ENCODE measurements at regions not wholly inside any gene's neighbourhood (a gene's known extent, or its start where the extent isn't known, plus 50 kb on each side); places are given as distances from the start of the nearest gene placed in this dataset.

- Histone ChIP-seq H4K20me1 (ENCODE audit: insufficient read depth, low read length) (no peaks in the 10 kb centered on the region), H2BK120ac (ENCODE audit: low read depth, low read length) (no peak overlapping the region), H3K9me3 (ENCODE audit: control insufficient read depth, insufficient read depth, low read length) (peaks cover 7% of the 10 kb centered on the region; the same call in 1 of the 2 replicates), H4K8ac (ENCODE audit: low read depth in 2 of 2, low read length in 2 of 2) (no peak overlapping the region), H3K18ac (ENCODE audit: low read depth, low read length) (no peak overlapping the region), H2AK5ac (ENCODE audit: low read depth, low read length) (no peak overlapping the region), H4K91ac (ENCODE audit: insufficient read depth, low read depth, low read length) (no peak overlapping the region), H4K5ac (ENCODE audit: low read depth, low read length) (no peak overlapping the region), H2AFZ (replicated peaks; ENCODE audit: low read length, poor library complexity) (no peak overlapping the region), H3K4me2 (ENCODE audit: low read depth, low read length) (no peak overlapping the region), H3K56ac (ENCODE audit: extremely low read depth, insufficient read depth, low read length) (no peak overlapping the region), H3K9me1 (ENCODE audit: insufficient read depth, low read length) (no peaks in the 10 kb centered on the region), H2BK5ac (ENCODE audit: low read depth, low read length, poor library complexity, severe bottlenecking) (no peak overlapping the region), H3K79me1 (ENCODE audit: low read depth in 1 of 2, low read length in 2 of 2) (no peaks in the 10 kb centered on the region), H3K23ac (ENCODE audit: low read depth, low read length) (no peak overlapping the region), H2BK15ac (ENCODE audit: low read depth, low read length) (no peak overlapping the region), H3K36me3 (ENCODE audit: control insufficient read depth, insufficient read depth, low read length) (no peaks in the 10 kb centered on the region), H3K4me1 (ENCODE audit: control insufficient read depth, insufficient read depth, low read length) (no peaks in the 10 kb centered on the region), H3K4ac (ENCODE audit: low read depth, low read length) (no peak overlapping the region), H3K14ac (replicated peaks; ENCODE audit: low read depth, low read length) (no peak overlapping the region), H3K9ac (ENCODE audit: low read depth, low read length) (no peak overlapping the region), H3K27me3 (ENCODE audit: control insufficient read depth, insufficient read depth, low read length) (no peaks in the 10 kb centered on the region), H3K27ac (ENCODE audit: insufficient read depth, low read length) (no peak overlapping the region), H2AK9ac (replicated peaks; ENCODE audit: low read depth, low read length, poor library complexity) (no peak overlapping the region), H3K4me3 (ENCODE audit: insufficient read depth, low read depth, low read length) (no peak overlapping the region), H2BK20ac (ENCODE audit: low read depth, low read length) (no peak overlapping the region)
- BruUV-seq (replicated peaks), result no TSS peak
- WGBS, 2 experiments (ENCODE audit: extremely low coverage in 2 of 2, insufficient read length in 1 of 2), result 84% methylated on average over 6 of the region's 18 CpGs; no CpG with 5 or more reads in 1 of the 2 experiments
- ChIA-PET CTCF (no interaction called here), POLR2A (ENCODE audit: unreplicated experiment) (no interaction called here)
- TF ChIP-seq, protein P1, sequence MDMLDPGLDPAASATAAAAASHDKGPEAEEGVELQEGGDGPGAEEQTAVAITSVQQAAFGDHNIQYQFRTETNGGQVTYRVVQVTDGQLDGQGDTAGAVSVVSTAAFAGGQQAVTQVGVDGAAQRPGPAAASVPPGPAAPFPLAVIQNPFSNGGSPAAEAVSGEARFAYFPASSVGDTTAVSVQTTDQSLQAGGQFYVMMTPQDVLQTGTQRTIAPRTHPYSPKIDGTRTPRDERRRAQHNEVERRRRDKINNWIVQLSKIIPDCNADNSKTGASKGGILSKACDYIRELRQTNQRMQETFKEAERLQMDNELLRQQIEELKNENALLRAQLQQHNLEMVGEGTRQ (IDR thresholded peaks at IDR 0.05; ENCODE audit: low read depth, low read length), result no peak
- TF ChIP-seq POLR2A (IDR thresholded peaks at IDR 0.05; ENCODE audit: low read depth, low read length), result no peak
- TF ChIP-seq CHD1 (IDR thresholded peaks at IDR 0.05; ENCODE audit: low read depth, low read length), result no peak
- TF ChIP-seq RCOR1 (IDR thresholded peaks at IDR 0.05; ENCODE audit: insufficient replicate concordance, low read length), result no peak
- TF ChIP-seq FOS (IDR thresholded peaks at IDR 0.05; ENCODE audit: low read depth, low read length), result no peak
- TF ChIP-seq, protein P2, sequence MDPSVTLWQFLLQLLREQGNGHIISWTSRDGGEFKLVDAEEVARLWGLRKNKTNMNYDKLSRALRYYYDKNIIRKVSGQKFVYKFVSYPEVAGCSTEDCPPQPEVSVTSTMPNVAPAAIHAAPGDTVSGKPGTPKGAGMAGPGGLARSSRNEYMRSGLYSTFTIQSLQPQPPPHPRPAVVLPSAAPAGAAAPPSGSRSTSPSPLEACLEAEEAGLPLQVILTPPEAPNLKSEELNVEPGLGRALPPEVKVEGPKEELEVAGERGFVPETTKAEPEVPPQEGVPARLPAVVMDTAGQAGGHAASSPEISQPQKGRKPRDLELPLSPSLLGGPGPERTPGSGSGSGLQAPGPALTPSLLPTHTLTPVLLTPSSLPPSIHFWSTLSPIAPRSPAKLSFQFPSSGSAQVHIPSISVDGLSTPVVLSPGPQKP (IDR thresholded peaks at IDR 0.05; ENCODE audit: borderline replicate concordance, low read depth, low read length), result no peak
- no peak for TF ChIP-seq CEBPB (IDR thresholded peaks at IDR 0.05; ENCODE audit: low read depth, low read length)
- no peak for TF ChIP-seq MAZ (IDR thresholded peaks at IDR 0.05; ENCODE audit: borderline replicate concordance, low read depth, low read length)
- TF ChIP-seq NFE2L2 (IDR thresholded peaks at IDR 0.05; ENCODE audit: low read depth, low read length), result no peak
- TF ChIP-seq BHLHE40 (IDR thresholded peaks at IDR 0.05; ENCODE audit: low read depth, low read length), result no peak
- no peak for TF ChIP-seq MXI1 (IDR thresholded peaks at IDR 0.05; ENCODE audit: borderline replicate concordance, low read depth, low read length)
- TF ChIP-seq SMC3 (IDR thresholded peaks at IDR 0.05; ENCODE audit: low read depth, low read length), result no peak
- no peak for TF ChIP-seq RFX5 (IDR thresholded peaks at IDR 0.05; ENCODE audit: low read depth, low read length)
- TF ChIP-seq RAD21 (IDR thresholded peaks at IDR 0.05; ENCODE audit: low read length), result no peak
- no peak for TF ChIP-seq MAFK (IDR thresholded peaks at IDR 0.05; ENCODE audit: low read depth, low read length)
- TF ChIP-seq, protein P3, sequence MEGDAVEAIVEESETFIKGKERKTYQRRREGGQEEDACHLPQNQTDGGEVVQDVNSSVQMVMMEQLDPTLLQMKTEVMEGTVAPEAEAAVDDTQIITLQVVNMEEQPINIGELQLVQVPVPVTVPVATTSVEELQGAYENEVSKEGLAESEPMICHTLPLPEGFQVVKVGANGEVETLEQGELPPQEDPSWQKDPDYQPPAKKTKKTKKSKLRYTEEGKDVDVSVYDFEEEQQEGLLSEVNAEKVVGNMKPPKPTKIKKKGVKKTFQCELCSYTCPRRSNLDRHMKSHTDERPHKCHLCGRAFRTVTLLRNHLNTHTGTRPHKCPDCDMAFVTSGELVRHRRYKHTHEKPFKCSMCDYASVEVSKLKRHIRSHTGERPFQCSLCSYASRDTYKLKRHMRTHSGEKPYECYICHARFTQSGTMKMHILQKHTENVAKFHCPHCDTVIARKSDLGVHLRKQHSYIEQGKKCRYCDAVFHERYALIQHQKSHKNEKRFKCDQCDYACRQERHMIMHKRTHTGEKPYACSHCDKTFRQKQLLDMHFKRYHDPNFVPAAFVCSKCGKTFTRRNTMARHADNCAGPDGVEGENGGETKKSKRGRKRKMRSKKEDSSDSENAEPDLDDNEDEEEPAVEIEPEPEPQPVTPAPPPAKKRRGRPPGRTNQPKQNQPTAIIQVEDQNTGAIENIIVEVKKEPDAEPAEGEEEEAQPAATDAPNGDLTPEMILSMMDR (conservative IDR thresholded peaks at IDR 0.05; ENCODE audit: low read depth, low read length), result no peak
- ATAC-seq (ENCODE audit: low read depth) (no peak), DNase-seq (no peak)
- intact Hi-C loops (cut with micrococcal nuclease), result no loop called here
- dilution Hi-C loops (cut with HindIII; ENCODE audit: low sequenced_read_pairs, unreplicated experiment), result no loop called here
- in situ Hi-C loops (cut with MboI; ENCODE audit: low sequenced_read_pairs), result no loop called here
Measured at GRCh38 chr16:50992350-50993032, 158.6 kb downstream of the SALL1 start.

Measured in IMR-90 (cell line).